NCI-H128 (cell line): ENCODE measurements at regions not wholly inside any gene's neighbourhood (a gene's known extent, or its start where the extent isn't known, plus 50 kb on each side); places are given as distances from the start of the nearest gene placed in this dataset.

Source experiments
- DNase-seq: peaks from one replicate; lab custom pipeline; 2025; ENCODE audit not compliant: unreplicated experiment; lab: John Stamatoyannopoulos, UW

GRCh38 chr3:82048711-82049110 is 287.3 kb upstream of the GBE1 start:
- no peak for DNase-seq

GRCh38 chr3:82044930-82045705 is 283.7 kb upstream of the GBE1 start:
- DNase-seq = peak; percentile 14

- DNase-seq = no peak
Measured at GRCh38 chr3:82038556-82038955, 277.1 kb upstream of the GBE1 start.

GRCh38 chr3:82033186-82033585 is 271.7 kb upstream of the GBE1 start:
- DNase-seq = no peak

GRCh38 chr3:82031596-82031995 is 270.2 kb upstream of the GBE1 start:
- DNase-seq = no peak

GRCh38 chr3:82030916-82031315 is 269.5 kb upstream of the GBE1 start:
- DNase-seq = no peak

GRCh38 chr3:82022836-82023235 is 261.4 kb upstream of the GBE1 start:
- DNase-seq = no peak

- DNase-seq = no peak
Measured at GRCh38 chr3:82020282-82020681, 258.8 kb upstream of the GBE1 start.

- DNase-seq = no peak
Measured at GRCh38 chr3:82015241-82015640, 253.8 kb upstream of the GBE1 start.

GRCh38 chr3:82012775-82013174 is 251.3 kb upstream of the GBE1 start:
- DNase-seq = no peak

GRCh38 chr3:82011336-82011735 is 249.9 kb upstream of the GBE1 start:
- no peak for DNase-seq

- no peak for DNase-seq
Measured at GRCh38 chr3:82005266-82005665, 243.8 kb upstream of the GBE1 start.

GRCh38 chr3:82004266-82004665 is 242.8 kb upstream of the GBE1 start:
- DNase-seq = no peak

- no peak for DNase-seq
Measured at GRCh38 chr3:82002986-82003642, 241.7 kb upstream of the GBE1 start.

- DNase-seq = no peak
Measured at GRCh38 chr3:82002491-82002890, 241.0 kb upstream of the GBE1 start.

GRCh38 chr3:82001276-82001923 is 240.0 kb upstream of the GBE1 start:
- no peak for DNase-seq

- no peak for DNase-seq
Measured at GRCh38 chr3:82000773-82001172, 239.3 kb upstream of the GBE1 start.

GRCh38 chr3:82000350-82000749 is 238.9 kb upstream of the GBE1 start:
- DNase-seq = no peak

GRCh38 chr3:81998907-81999306 is 237.5 kb upstream of the GBE1 start:
- no peak for DNase-seq

- no peak for DNase-seq
Measured at GRCh38 chr3:81998139-81998755, 236.8 kb upstream of the GBE1 start.

- DNase-seq = no peak
Measured at GRCh38 chr3:81997390-81997789, 235.9 kb upstream of the GBE1 start.

GRCh38 chr3:81995329-81995728 is 233.9 kb upstream of the GBE1 start:
- DNase-seq = no peak
